Astrocyte (in vitro differentiated cells and primary cell): ENCODE measurements at regions not wholly inside any gene's neighbourhood (a gene's known extent, or its start where the extent isn't known, plus 50 kb on each side); places are given as distances from the start of the nearest gene placed in this dataset.

Experiments
- CTCF ChIP-seq: IDR thresholded peaks from 2 replicates; pipeline ENCODE4 v1.5.1; 2011; ENCODE audit warnings: low read depth, mild to moderate bottlenecking, inconsistent platforms, low read length, moderate library complexity; ENCODE audit not compliant: insufficient read depth
- EZH2 ChIP-seq: IDR thresholded peaks from 2 replicates; pipeline ENCODE4 v1.6.1; 2012; ENCODE audit warnings: mild to moderate bottlenecking, low read length, inconsistent platforms; ENCODE audit not compliant: insufficient read depth

- TF ChIP-seq CTCF (no peak), EZH2 (no peak)
Observed at GRCh38 chr5:56346044-56346710, 113.0 kb upstream of the ANKRD55 start.
